NCI-H748 (cell line): ENCODE measurements at regions not wholly inside any gene's neighbourhood (a gene's known extent, or its start where the extent isn't known, plus 50 kb on each side); places are given as distances from the start of the nearest gene placed in this dataset.
"Not testable (repeated sequence)": the region's sequence is repeated elsewhere in the genome, so short reads cannot be mapped to it uniquely, and the experiment has no call there.

Source experiments
- DNase-seq: peaks from one replicate; lab custom pipeline; 2025; ENCODE audit not compliant: unreplicated experiment; lab: John Stamatoyannopoulos, UW

DNA sequence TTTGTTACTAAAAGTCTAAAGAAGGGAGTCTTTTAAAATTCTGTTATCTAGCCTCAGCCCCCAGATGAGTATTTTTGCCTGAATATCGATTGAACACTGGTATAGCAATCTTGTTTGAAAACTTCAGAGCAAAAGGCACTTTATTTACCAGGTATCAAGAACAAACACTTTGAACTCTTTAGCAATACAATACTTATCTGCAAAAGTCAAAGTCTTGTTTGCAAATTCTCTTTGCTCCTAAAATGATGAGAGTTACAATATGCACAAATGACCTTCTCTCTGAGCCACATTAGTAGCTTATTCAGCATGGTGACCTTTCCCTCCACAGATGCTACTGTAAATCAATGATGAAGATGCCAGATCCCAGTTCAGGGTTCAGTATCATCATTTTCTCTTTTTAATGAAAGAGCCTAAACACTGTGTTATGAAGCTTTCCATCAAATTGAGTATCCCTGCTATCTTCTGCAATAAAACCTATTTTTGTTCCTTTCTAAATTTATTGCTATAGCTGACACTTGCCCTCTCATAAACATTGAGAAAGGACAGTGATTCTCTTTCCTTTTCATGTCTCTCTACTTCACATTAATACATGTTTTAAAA lies 752.7 kb upstream of the MGAT4C start:
- DNase-seq, result no peak

DNA sequence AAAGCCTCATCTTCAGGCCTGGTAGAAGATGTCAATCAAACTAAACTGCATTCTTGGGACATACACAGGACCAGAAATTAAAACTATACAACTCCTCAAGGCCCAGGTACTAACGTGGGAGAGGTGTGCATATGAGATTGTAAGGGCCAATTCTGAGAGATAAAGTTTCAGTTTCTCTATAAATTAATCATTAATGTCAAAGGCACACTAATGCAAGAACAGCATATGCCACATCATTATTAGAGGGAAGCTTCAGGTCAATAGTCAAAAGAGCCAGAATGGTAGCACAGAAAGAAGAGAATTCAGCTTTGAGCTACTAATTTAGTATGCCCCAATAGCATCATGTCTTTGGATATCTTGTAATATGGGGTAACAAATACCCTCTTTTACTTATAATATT lies 744.9 kb upstream of the MGAT4C start:
- no peak for DNase-seq

GRCh38 chr12:86985298-86985697 lies 729.1 kb upstream of the MGAT4C start:
- DNase-seq, result no peak

DNA sequence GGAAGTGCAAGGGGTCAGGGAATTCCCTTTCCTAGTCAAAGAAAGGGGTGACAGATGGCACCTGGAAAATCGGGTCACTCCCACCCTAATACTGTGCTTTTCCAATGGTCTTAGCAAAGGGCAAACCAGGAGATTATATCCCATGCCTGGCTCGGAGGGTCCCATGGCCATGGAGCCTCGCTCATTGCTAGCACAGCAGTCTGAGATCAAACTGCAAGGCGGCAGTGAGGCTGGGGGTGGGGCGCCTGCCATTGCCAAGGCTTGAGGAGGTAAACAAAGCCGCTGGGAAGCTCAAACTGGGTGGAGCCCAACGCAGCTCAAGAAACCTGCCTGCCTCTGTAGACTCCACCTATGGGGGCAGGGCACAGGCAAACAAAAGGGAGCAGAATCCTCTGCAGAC lies 714.4 kb upstream of the MGAT4C start:
- DNase-seq, result not testable (repeated sequence)

GRCh38 chr12:86959766-86960458 lies 703.7 kb upstream of the MGAT4C start:
- DNase-seq, result no peak

GRCh38 chr12:86950444-86950843 lies 694.3 kb upstream of the MGAT4C start:
- DNase-seq, result peak; percentile 40

- DNase-seq, result no peak
These were observed 693.9 kb upstream of the MGAT4C start for GRCh38 chr12:86950043-86950442.

DNA sequence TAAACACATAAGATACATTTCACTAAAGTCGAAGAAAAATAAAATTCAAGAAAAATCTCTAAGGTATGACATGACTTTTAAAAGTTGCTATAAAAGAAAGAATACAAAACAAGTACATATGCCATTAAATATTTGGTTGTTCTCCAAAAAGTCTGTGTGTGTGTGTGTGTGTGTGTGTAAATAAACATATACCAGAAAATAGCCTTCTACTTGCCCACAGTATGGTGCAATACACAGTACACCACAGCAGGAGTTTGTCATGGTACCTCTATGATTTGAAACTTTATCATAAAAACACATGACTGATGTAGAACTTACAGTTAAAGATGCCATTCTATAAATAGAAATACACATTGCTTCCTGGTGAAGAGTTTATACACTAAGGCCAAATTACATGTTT lies 692.7 kb upstream of the MGAT4C start:
- no peak for DNase-seq

GRCh38 chr12:86945685-86946196 lies 689.5 kb upstream of the MGAT4C start:
- no peak for DNase-seq

DNA sequence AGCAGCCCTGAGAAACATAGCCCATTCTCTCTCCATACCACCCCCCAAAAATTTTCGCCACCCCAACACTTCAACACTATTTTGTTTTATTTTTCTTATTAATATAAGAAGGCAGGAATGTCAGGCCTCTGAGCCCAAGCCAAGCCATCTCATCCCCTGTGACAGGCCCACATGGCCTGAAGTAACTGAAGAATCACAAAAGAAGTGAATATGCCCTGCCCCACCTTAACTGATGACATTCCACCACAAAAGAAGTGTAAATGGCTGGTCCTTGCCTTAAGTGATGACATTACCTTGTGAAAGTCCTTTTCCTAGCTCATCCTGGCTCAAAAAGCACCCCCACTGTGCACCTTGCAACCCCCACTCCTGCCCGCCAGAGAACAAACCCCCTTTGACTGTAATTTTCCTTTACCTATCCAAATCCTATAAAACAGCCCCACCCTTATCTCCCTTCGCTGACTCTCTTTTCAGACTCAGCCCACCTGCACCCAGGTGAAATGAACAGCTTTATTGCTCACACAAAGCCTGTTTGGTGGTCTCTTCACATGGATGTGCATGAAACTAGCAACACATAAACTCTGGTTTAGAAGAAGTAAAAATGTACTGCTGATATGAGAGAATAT lies 688.1 kb upstream of the MGAT4C start:
- DNase-seq, result not testable (repeated sequence)

DNA sequence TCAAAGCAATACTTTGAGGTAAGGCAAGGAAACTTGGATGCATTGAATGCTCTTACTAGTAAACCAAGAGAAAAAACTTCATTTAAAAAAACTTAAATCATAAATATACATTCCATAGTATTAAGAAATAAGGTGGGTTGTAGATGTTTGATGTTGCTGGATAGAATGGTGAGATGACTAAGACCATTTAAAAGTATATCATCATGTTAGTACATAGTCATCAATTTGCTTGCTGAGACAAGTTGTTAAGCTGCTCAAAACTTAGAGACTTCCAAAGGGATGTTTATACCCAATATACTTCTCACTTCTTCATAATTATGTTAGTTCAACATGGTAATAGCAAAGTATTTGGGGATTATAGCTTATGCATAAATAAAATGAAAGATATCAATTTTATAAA lies 675.5 kb upstream of the MGAT4C start:
- no peak for DNase-seq

DNA sequence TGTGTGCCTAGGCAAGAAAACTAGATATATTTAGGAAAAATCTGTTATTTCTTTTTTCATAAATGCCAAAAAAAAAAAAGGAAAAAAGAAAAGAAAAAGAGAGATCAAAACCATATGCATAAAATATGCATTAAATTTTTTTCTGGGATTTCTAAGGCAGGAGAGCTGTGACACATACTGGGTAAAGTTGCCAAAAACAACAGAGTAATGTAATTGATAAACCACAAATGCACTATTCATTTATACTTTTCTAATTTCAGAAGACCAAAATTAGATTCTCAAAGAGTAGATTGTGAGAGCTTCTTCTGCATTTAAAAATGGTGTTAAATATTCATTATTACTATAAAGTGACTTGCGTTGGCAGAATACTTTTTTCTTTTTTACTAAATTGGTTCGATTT lies 673.8 kb upstream of the MGAT4C start:
- DNase-seq, result no peak

DNA sequence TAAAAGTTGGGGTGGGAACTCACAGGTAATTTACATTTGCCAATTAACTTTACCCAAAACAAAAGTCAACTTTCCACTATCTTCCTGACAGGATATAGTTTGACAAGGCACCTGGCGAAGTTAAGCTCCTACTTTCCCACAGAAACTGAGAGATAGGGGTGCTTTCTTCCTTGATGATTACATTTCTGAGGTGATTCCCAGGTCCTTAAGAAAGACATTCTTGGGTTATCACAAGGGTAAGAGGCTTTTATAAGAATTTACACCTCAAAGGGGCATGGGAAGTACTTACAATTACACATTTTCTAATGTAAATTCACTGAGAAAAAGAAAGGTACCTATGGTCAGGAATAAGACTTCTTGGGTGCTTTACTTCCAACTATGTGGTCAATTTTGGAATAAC lies 660.9 kb upstream of the MGAT4C start:
- no peak for DNase-seq

- DNase-seq, result peak; percentile 41
These were observed 658.5 kb upstream of the MGAT4C start for GRCh38 chr12:86914721-86915120.

GRCh38 chr12:86911973-86912372 lies 655.8 kb upstream of the MGAT4C start:
- no peak for DNase-seq

- no peak for DNase-seq
These were observed 647.0 kb upstream of the MGAT4C start for GRCh38 chr12:86903159-86903558.

- no peak for DNase-seq
These were observed 604.6 kb upstream of the MGAT4C start for GRCh38 chr12:86860776-86861175.

- DNase-seq, result no peak
These were observed 596.3 kb upstream of the MGAT4C start for GRCh38 chr12:86852451-86852850.

- no peak for DNase-seq
These were observed 582.5 kb upstream of the MGAT4C start for GRCh38 chr12:86838711-86839110.

DNA sequence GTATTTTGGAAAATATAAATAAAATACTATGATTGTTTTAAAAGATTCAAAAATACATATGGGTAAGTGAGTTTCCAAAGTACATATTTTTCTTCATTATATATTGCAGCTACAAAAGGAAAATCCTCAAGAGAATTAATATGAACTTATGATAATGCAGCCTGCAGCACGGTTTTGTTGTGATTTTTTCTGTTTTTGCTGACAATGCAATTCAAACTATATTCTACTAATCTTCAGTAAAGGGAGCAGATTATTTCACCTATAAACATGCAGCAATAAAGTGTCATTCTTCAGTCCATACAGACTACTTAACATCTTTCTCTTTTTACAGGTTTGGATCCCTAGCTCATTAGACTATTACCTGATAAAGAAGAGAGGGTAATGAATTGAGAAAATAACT lies 582.1 kb upstream of the MGAT4C start:
- DNase-seq, result no peak

DNA sequence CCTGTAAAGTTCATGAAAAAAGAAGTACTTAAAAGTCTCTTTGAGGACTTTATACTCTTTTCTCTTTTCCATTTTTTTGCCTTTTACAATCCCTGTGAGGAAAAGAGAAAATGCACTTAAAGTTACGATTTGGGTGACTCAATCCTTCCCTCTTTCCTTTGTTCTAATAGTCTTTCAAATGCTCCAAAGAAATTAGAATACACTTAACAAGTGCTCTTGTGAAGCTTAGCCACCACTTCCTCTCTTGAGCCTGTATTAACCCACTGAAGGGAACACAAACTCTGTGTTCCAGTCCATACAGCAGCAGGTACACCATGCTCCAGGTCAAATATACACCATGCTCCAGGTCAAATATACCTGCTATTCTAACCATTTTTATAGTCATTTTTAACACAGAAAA lies 581.1 kb upstream of the MGAT4C start:
- no peak for DNase-seq

DNA sequence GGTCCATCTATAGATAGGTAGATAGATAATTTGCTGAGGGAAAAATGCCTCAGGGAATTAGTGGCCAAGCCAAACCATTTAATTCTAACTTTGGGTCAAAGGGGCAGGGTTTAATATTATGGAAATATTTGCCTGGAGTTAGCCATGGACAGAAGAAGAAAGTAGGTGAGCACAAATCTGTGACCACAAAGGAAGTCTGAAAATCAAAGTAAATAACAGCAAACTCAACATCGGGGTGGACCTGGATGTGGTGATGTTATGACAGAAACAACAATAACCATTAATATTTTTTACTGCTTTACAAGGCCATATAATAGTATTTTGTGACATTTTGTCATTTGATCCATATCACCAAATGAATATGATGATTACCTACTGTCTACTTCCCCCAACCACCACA lies 578.0 kb upstream of the MGAT4C start:
- no peak for DNase-seq
